GM12878 (cell line): ENCODE measurements at regions not wholly inside any gene's neighbourhood (a gene's known extent, or its start where the extent isn't known, plus 50 kb on each side); places are given as distances from the start of the nearest gene placed in this dataset.

Source experiments
- ATAC-seq: fragments of 200-7000 bp; cut with Tn5 transposase; 3 replicates; pipeline ENCODE4 v1.9.1; 2020; ENCODE audit warnings: mild to moderate bottlenecking, moderate library complexity
- BruUV-seq: library from RNA; stranded (reverse); fragments of 400-500 nt; replicated peaks from 2 replicates; lab custom pipeline; 2021; lab: Mats Ljungman, UMichigan
- CTCF ChIA-PET: fragments of 300-600 bp; sonication (Branson Sonifier 250); formaldehyde crosslinking; extraction: SDS; loops from one replicate; lab custom pipeline; 2021; ENCODE audit warnings: inconsistent platforms; lab: Yijun Ruan, JAX
- POLR2A ChIA-PET: fragments of 350-600 bp; formaldehyde crosslinking; extraction: SDS; loops from one replicate; lab custom pipeline; 2021; ENCODE audit warnings: inconsistent platforms; lab: Charles Lee
- RAD21 ChIA-PET: fragments of 300-600 bp; sonication (Branson Sonifier 250); formaldehyde crosslinking; loops from one replicate; lab custom pipeline; 2023; ENCODE audit warnings: antibody characterized with exemption; ENCODE audit not compliant: unreplicated experiment; lab: Charles Lee
- SMC1A ChIA-PET: fragments of 300-600 bp; sonication (Branson Sonifier 250); formaldehyde crosslinking; loops from one replicate; lab custom pipeline; 2023; ENCODE audit not compliant: unreplicated experiment, uncharacterized antibody; lab: Charles Lee
- DNase-seq: peaks from one replicate; pipeline ENCODE4 v3.0.0-alpha.2; 2011; ENCODE audit warnings: low read depth, low spot score
- FAIRE-seq: peaks from 3 replicates; lab custom pipeline; 2011; peaks lifted over from hg19 to GRCh38; lab: Jason Lieb, UNC
- H2AFZ ChIP-seq: 2 replicates; pipeline ENCODE4 v1.6.0; 2011; ENCODE audit warnings: low read depth, low read length, control low read depth; ENCODE audit not compliant: control insufficient read depth
- H3K27ac ChIP-seq: 2 replicates; pipeline ENCODE4 v1.5.1; 2011; ENCODE audit warnings: control low read depth; ENCODE audit not compliant: control insufficient read depth, insufficient read depth
- H3K27me3 ChIP-seq, 2 experiments: replicated peaks in 1 of 2; 2 replicates each; pipeline versions ENCODE4 v1.6.0 to v1.6.1; 2011; ENCODE audit warnings: low read length in 1 of 2; ENCODE audit not compliant: control insufficient read depth in 2 of 2, insufficient read depth in 2 of 2
- H3K36me3 ChIP-seq, 2 experiments: 2 replicates each; pipeline ENCODE4 v1.5.1; 2011; ENCODE audit warnings: low read length in 1 of 2; ENCODE audit not compliant: control insufficient read depth in 2 of 2, insufficient read depth in 2 of 2
- H3K4me1 ChIP-seq: 2 replicates; pipeline ENCODE4 v1.6.1; 2011; ENCODE audit warnings: mild to moderate bottlenecking, low read length, moderate library complexity, mixed read lengths; ENCODE audit not compliant: control insufficient read depth, insufficient read depth
- H3K4me2 ChIP-seq: 2 replicates; pipeline ENCODE4 v1.6.0; 2011; ENCODE audit warnings: control low read depth; ENCODE audit not compliant: control insufficient read depth, insufficient read depth
- H3K4me3 ChIP-seq: fragments of 200-600 bp; sonication (generic); 2 replicates; pipeline ENCODE4 v1.5.1; 2016
- H3K79me2 ChIP-seq: 2 replicates; pipeline ENCODE4 v1.6.0; 2011; ENCODE audit warnings: low read length; ENCODE audit not compliant: control insufficient read depth, insufficient read depth
- H3K9ac ChIP-seq: 2 replicates; pipeline ENCODE4 v1.8.0; 2011; ENCODE audit warnings: low read length, control low read depth, mixed read lengths; ENCODE audit not compliant: control insufficient read depth, insufficient read depth
- H3K9me3 ChIP-seq: replicated peaks from 3 replicates; pipeline ENCODE4 v1.5.1; 2011; ENCODE audit warnings: mild to moderate bottlenecking, low read length; ENCODE audit not compliant: control insufficient read depth, insufficient read depth
- H4K20me1 ChIP-seq: 2 replicates; pipeline ENCODE4 v1.6.0; 2011; ENCODE audit not compliant: control insufficient read depth, insufficient read depth
- CBX5 ChIP-seq: sonication (generic); IDR thresholded peaks from 2 replicates; pipeline ENCODE4 v1.6.1; 2016; ENCODE audit warnings: low read depth, moderate library complexity, mild to moderate bottlenecking, inconsistent platforms
- FOXK2 ChIP-seq: fragments of 450-650 bp; IDR thresholded peaks from 2 replicates; pipeline ENCODE4 v1.6.1; 2017; ENCODE audit warnings: mild to moderate bottlenecking, moderate library complexity
- PAX5 ChIP-seq: IDR thresholded peaks from 2 replicates; pipeline ENCODE4 v1.6.1; 2011; ENCODE audit warnings: low read depth, low read length, borderline replicate concordance
- RCOR1 ChIP-seq: conservative IDR thresholded peaks from 2 replicates; pipeline ENCODE4 v1.6.1; 2012; ENCODE audit warnings: low read depth, low read length, improper control_type of control experiment
- WGBS: methylation state at CpG from one replicate; pipeline ENCODE4 v1.1.6; 2016; ENCODE audit warnings: low lambda C conversion rate; ENCODE audit not compliant: insufficient replicate concordance, insufficient coverage; ENCODE audit errors: missing lambda C conversion rate; 5-methylcytosine and 5-hydroxymethylcytosine counted together
- in situ Hi-C: fragments of 300-500 bp; cut with MboI; formaldehyde crosslinking; loops from 9 replicates; pipeline ENCODE4 v1.14.3; 2018; ENCODE audit warnings: mixed read lengths
- intact Hi-C: fragments of 100-400 bp; cut with micrococcal nuclease; formaldehyde crosslinking; loops from one replicate; pipeline ENCODE4 v1.14.2; 2022; ENCODE audit not compliant: unreplicated experiment
- TF ChIP-seq, protein P1 (sequence below): fragments of 450-650 bp; IDR thresholded peaks from 2 replicates; pipeline ENCODE4 v1.6.1; 2018; ENCODE audit warnings: mild to moderate bottlenecking, low read depth, moderate library complexity; ENCODE audit not compliant: partially characterized antibody
- TF ChIP-seq, protein P2 (sequence below): fragments of 450-650 bp; formaldehyde crosslinking; IDR thresholded peaks from 2 replicates; pipeline ENCODE4 v1.5.0; 2022; ENCODE audit warnings: mild to moderate bottlenecking, missing genetic modification characterization
- TF ChIP-seq, protein P3 (sequence below): IDR thresholded peaks from 2 replicates; pipeline ENCODE4 v1.6.1; 2011; ENCODE audit warnings: low read depth, low read length, improper control_type of control experiment, borderline replicate concordance
- TF ChIP-seq, protein P4 (sequence below): fragments of 450-650 bp; IDR thresholded peaks from 2 replicates; pipeline ENCODE4 v1.6.1; 2014; ENCODE audit warnings: mild to moderate bottlenecking
- TF ChIP-seq, protein P5 (sequence below): fragments of 450-650 bp; IDR thresholded peaks from 2 replicates; pipeline ENCODE4 v1.6.1; 2017; ENCODE audit warnings: borderline replicate concordance
- TF ChIP-seq, protein P6 (sequence below): fragments of 150-350 bp; IDR thresholded peaks from 2 replicates; pipeline ENCODE4 v1.6.1; 2014; ENCODE audit warnings: mild to moderate bottlenecking, low read depth, low read length
- TF ChIP-seq, protein P7 (sequence below): fragments of 450-650 bp; conservative IDR thresholded peaks from 2 replicates; pipeline ENCODE4 v1.6.1; 2017; ENCODE audit warnings: mild to moderate bottlenecking, moderate library complexity

DNA sequence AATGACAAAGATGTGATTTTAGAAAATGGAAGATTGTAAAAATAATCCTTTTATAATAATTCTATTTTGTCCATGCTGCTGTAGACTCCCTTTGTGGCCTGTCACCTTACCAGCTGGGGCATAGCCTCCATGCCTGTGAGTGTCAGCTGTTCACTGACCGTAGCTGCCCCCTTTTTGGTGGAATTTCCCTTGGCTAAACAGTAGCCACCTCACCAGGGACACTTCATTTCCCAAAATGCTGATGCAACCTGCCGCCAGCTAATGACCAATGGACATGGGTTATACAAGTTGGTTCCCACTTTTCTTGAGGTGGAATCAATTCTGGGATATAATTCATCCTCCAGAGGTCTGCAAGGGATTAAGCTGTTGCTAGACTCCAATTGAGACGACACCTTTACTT lies 368.4 kb downstream of the PRDM5 start:
- CTCF ChIA-PET = no interaction called here
- Histone ChIP-seq H3K27me3 (no peaks in the 10 kb centered on the region), H3K4me3 (no peak overlapping the region), H2AFZ (no peak overlapping the region), H3K9ac (no peak overlapping the region), H3K79me2 (no peaks in the 10 kb centered on the region), H3K4me2 (no peak overlapping the region), H3K27ac (no peak overlapping the region), H3K36me3 (no peaks in the 10 kb centered on the region), H3K4me1 (no peaks in the 10 kb centered on the region), H3K9me3 (no peaks in the 10 kb centered on the region), H4K20me1 (no peaks in the 10 kb centered on the region)
- DNase-seq (no peak), ATAC-seq (no peak), FAIRE-seq (no peak)
- intact Hi-C loops (no loop called here), in situ Hi-C loops (no loop called here)
- WGBS = 25% methylated on average over 3 of the region's 3 CpGs
- POLR2A ChIA-PET = no interaction called here
- RAD21 ChIA-PET = no interaction called here
- BruUV-seq = no TSS peak
- SMC1A ChIA-PET = no interaction called here
- TF ChIP-seq PAX5 (no peak), RCOR1 (no peak), FOXK2 (no peak), CBX5 (no peak)
- TF ChIP-seq, protein P1, sequence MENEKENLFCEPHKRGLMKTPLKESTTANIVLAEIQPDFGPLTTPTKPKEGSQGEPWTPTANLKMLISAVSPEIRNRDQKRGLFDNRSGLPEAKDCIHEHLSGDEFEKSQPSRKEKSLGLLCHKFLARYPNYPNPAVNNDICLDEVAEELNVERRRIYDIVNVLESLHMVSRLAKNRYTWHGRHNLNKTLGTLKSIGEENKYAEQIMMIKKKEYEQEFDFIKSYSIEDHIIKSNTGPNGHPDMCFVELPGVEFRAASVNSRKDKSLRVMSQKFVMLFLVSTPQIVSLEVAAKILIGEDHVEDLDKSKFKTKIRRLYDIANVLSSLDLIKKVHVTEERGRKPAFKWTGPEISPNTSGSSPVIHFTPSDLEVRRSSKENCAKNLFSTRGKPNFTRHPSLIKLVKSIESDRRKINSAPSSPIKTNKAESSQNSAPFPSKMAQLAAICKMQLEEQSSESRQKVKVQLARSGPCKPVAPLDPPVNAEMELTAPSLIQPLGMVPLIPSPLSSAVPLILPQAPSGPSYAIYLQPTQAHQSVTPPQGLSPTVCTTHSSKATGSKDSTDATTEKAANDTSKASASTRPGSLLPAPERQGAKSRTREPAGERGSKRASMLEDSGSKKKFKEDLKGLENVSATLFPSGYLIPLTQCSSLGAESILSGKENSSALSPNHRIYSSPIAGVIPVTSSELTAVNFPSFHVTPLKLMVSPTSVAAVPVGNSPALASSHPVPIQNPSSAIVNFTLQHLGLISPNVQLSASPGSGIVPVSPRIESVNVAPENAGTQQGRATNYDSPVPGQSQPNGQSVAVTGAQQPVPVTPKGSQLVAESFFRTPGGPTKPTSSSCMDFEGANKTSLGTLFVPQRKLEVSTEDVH = no peak
- TF ChIP-seq, protein P2, sequence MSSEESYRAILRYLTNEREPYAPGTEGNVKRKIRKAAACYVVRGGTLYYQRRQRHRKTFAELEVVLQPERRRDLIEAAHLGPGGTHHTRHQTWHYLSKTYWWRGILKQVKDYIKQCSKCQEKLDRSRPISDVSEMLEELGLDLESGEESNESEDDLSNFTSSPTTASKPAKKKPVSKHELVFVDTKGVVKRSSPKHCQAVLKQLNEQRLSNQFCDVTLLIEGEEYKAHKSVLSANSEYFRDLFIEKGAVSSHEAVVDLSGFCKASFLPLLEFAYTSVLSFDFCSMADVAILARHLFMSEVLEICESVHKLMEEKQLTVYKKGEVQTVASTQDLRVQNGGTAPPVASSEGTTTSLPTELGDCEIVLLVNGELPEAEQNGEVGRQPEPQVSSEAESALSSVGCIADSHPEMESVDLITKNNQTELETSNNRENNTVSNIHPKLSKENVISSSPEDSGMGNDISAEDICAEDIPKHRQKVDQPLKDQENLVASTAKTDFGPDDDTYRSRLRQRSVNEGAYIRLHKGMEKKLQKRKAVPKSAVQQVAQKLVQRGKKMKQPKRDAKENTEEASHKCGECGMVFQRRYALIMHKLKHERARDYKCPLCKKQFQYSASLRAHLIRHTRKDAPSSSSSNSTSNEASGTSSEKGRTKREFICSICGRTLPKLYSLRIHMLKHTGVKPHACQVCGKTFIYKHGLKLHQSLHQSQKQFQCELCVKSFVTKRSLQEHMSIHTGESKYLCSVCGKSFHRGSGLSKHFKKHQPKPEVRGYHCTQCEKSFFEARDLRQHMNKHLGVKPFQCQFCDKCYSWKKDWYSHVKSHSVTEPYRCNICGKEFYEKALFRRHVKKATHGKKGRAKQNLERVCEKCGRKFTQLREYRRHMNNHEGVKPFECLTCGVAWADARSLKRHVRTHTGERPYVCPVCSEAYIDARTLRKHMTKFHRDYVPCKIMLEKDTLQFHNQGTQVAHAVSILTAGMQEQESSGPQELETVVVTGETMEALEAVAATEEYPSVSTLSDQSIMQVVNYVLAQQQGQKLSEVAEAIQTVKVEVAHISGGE = no peak
- TF ChIP-seq, protein P3, sequence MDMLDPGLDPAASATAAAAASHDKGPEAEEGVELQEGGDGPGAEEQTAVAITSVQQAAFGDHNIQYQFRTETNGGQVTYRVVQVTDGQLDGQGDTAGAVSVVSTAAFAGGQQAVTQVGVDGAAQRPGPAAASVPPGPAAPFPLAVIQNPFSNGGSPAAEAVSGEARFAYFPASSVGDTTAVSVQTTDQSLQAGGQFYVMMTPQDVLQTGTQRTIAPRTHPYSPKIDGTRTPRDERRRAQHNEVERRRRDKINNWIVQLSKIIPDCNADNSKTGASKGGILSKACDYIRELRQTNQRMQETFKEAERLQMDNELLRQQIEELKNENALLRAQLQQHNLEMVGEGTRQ = no peak
- TF ChIP-seq, protein P4, sequence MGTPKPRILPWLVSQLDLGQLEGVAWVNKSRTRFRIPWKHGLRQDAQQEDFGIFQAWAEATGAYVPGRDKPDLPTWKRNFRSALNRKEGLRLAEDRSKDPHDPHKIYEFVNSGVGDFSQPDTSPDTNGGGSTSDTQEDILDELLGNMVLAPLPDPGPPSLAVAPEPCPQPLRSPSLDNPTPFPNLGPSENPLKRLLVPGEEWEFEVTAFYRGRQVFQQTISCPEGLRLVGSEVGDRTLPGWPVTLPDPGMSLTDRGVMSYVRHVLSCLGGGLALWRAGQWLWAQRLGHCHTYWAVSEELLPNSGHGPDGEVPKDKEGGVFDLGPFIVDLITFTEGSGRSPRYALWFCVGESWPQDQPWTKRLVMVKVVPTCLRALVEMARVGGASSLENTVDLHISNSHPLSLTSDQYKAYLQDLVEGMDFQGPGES = no peak
- TF ChIP-seq, protein P5, sequence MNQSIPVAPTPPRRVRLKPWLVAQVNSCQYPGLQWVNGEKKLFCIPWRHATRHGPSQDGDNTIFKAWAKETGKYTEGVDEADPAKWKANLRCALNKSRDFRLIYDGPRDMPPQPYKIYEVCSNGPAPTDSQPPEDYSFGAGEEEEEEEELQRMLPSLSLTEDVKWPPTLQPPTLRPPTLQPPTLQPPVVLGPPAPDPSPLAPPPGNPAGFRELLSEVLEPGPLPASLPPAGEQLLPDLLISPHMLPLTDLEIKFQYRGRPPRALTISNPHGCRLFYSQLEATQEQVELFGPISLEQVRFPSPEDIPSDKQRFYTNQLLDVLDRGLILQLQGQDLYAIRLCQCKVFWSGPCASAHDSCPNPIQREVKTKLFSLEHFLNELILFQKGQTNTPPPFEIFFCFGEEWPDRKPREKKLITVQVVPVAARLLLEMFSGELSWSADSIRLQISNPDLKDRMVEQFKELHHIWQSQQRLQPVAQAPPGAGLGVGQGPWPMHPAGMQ = no peak
- TF ChIP-seq, protein P6, sequence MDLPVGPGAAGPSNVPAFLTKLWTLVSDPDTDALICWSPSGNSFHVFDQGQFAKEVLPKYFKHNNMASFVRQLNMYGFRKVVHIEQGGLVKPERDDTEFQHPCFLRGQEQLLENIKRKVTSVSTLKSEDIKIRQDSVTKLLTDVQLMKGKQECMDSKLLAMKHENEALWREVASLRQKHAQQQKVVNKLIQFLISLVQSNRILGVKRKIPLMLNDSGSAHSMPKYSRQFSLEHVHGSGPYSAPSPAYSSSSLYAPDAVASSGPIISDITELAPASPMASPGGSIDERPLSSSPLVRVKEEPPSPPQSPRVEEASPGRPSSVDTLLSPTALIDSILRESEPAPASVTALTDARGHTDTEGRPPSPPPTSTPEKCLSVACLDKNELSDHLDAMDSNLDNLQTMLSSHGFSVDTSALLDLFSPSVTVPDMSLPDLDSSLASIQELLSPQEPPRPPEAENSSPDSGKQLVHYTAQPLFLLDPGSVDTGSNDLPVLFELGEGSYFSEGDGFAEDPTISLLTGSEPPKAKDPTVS = no peak
- TF ChIP-seq, protein P7, sequence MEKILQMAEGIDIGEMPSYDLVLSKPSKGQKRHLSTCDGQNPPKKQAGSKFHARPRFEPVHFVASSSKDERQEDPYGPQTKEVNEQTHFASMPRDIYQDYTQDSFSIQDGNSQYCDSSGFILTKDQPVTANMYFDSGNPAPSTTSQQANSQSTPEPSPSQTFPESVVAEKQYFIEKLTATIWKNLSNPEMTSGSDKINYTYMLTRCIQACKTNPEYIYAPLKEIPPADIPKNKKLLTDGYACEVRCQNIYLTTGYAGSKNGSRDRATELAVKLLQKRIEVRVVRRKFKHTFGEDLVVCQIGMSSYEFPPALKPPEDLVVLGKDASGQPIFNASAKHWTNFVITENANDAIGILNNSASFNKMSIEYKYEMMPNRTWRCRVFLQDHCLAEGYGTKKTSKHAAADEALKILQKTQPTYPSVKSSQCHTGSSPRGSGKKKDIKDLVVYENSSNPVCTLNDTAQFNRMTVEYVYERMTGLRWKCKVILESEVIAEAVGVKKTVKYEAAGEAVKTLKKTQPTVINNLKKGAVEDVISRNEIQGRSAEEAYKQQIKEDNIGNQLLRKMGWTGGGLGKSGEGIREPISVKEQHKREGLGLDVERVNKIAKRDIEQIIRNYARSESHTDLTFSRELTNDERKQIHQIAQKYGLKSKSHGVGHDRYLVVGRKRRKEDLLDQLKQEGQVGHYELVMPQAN = no peak
